Loucy (cell line): ENCODE measurements at regions not wholly inside any gene's neighbourhood (a gene's known extent, or its start where the extent isn't known, plus 50 kb on each side); places are given as distances from the start of the nearest gene placed in this dataset.

Experiments used
- EZH2phosphoT487 ChIP-seq: fragments of 200-600 bp; IDR thresholded peaks from 2 replicates; pipeline ENCODE4 v1.6.1; 2018; ENCODE audit warnings: antibody characterized with exemption, mild to moderate bottlenecking, moderate library complexity, borderline replicate concordance
- TF ChIP-seq, protein P1 (sequence below): fragments of 200-600 bp; sonication (generic); conservative IDR thresholded peaks from 2 replicates; pipeline ENCODE4 v1.5.1; 2014; ENCODE audit warnings: mild to moderate bottlenecking, antibody characterized with exemption, low read length

DNA sequence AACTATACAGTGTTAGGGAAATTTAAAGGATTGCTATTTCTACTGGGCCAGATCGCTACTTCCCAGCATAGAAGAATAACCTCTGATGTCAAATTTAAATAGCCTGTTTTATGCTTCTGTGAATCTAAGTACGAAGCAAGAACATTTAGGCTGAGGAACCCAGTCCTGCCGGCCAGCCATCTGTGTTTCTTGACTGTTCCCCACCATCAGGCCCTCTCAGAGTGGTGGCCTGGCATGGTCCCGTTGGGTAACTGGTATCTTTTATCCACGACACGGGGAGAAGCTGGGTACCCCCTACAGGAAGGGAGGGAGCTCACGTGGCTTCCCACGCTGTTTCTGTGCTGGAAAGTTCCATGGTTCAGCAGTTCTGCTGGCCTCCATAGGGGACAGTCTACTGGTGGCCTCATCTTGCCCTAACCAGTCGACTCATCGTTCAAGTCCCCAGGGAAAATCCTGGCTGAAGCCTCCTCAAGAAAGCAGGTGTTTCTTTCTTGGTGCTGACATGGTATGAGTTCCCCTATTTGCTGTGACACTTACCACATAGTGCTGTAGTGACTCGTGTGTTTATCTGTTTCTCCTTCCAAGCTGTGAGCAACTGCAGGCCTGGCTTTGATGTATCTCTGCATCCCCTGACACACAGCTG, 201.7 kb upstream of the NLRP1 start:
- TF ChIP-seq, protein P1, sequence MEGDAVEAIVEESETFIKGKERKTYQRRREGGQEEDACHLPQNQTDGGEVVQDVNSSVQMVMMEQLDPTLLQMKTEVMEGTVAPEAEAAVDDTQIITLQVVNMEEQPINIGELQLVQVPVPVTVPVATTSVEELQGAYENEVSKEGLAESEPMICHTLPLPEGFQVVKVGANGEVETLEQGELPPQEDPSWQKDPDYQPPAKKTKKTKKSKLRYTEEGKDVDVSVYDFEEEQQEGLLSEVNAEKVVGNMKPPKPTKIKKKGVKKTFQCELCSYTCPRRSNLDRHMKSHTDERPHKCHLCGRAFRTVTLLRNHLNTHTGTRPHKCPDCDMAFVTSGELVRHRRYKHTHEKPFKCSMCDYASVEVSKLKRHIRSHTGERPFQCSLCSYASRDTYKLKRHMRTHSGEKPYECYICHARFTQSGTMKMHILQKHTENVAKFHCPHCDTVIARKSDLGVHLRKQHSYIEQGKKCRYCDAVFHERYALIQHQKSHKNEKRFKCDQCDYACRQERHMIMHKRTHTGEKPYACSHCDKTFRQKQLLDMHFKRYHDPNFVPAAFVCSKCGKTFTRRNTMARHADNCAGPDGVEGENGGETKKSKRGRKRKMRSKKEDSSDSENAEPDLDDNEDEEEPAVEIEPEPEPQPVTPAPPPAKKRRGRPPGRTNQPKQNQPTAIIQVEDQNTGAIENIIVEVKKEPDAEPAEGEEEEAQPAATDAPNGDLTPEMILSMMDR = no peak
- no peak for TF ChIP-seq EZH2phosphoT487
